ENCODE measurements at regions not wholly inside any gene's neighbourhood (a gene's known extent, or its start where the extent isn't known, plus 50 kb on each side); places are given as distances from the start of the nearest gene placed in this dataset.
"Not testable (repeated sequence)": the region's sequence is repeated elsewhere in the genome, so short reads cannot be mapped to it uniquely, and the experiment has no call there.

- no peak overlapping the region for H3K27ac ChIP-seq
- no peak for TF ChIP-seq CTCF (conservative IDR thresholded peaks at IDR 0.05; ENCODE audit: low read depth)
- no peak for DNase-seq (ENCODE audit: low spot score)
- CTCF ChIA-PET = no interaction called here
- POLR2A ChIA-PET (ENCODE audit: low non-redundant PET) = no interaction called here
Measured at GRCh38 chr9:29422438-29422837, 1849.2 kb upstream of the C9orf72 start.

GRCh38 chr9:29432191-29432590 is 1858.9 kb upstream of the C9orf72 start:
- no peak overlapping the region for H3K27ac ChIP-seq
- ChIA-PET POLR2A (ENCODE audit: low non-redundant PET) (no interaction called here), CTCF (no interaction called here)
- DNase-seq (ENCODE audit: low spot score) = no peak
- TF ChIP-seq CTCF (conservative IDR thresholded peaks at IDR 0.05; ENCODE audit: low read depth) = no peak

GRCh38 chr9:29432656-29433055 is 1859.4 kb upstream of the C9orf72 start:
- DNase-seq (ENCODE audit: low spot score); CTCF ChIA-PET; POLR2A ChIA-PET (ENCODE audit: low non-redundant PET); H3K27ac ChIP-seq: not testable (repeated sequence)

GRCh38 chr9:29435368-29435767 is 1862.1 kb upstream of the C9orf72 start:
- ChIA-PET POLR2A (ENCODE audit: low non-redundant PET) (no interaction called here), CTCF (interaction anchor here (0.7 kb wide), 1 partner anchor 1402 kb away, joined by 3 read pairs; no protein-coding TSS in a partner anchor)
- TF ChIP-seq CTCF (conservative IDR thresholded peaks at IDR 0.05; ENCODE audit: low read depth) = no peak
- no peak for DNase-seq (ENCODE audit: low spot score)
- H3K27ac ChIP-seq = no peak overlapping the region

GRCh38 chr9:29437526-29437925 is 1864.2 kb upstream of the C9orf72 start:
- no peak overlapping the region for H3K27ac ChIP-seq
- ChIA-PET CTCF (interaction anchor here (0.6 kb wide), 1 partner anchor 1029 kb away, joined by 5 read pairs; no protein-coding TSS in a partner anchor), POLR2A (ENCODE audit: low non-redundant PET) (no interaction called here)
- no peak for TF ChIP-seq CTCF (conservative IDR thresholded peaks at IDR 0.05; ENCODE audit: low read depth)
- no peak for DNase-seq (ENCODE audit: low spot score)

GRCh38 chr9:29439961-29440360 is 1866.7 kb upstream of the C9orf72 start:
- H3K27ac ChIP-seq = no peak overlapping the region
- no peak for DNase-seq (ENCODE audit: low spot score)
- ChIA-PET CTCF (interaction anchor here (0.7 kb wide), 1 partner anchor 402 kb away, joined by 4 read pairs; no protein-coding TSS in a partner anchor), POLR2A (ENCODE audit: low non-redundant PET) (no interaction called here)
- no peak for TF ChIP-seq CTCF (conservative IDR thresholded peaks at IDR 0.05; ENCODE audit: low read depth)

GRCh38 chr9:29440449-29440848 is 1867.2 kb upstream of the C9orf72 start:
- CTCF ChIA-PET = interaction anchor here (0.7 kb wide), 1 partner anchor 403 kb away, joined by 4 read pairs; no protein-coding TSS in a partner anchor
- H3K27ac ChIP-seq = no peak overlapping the region
- POLR2A ChIA-PET (ENCODE audit: low non-redundant PET) = no interaction called here
- DNase-seq (ENCODE audit: low spot score) = no peak
- no peak for TF ChIP-seq CTCF (conservative IDR thresholded peaks at IDR 0.05; ENCODE audit: low read depth)

Data from RWPE1 (cell line).